ENCODE measurements at regions not wholly inside any gene's neighbourhood (a gene's known extent, or its start where the extent isn't known, plus 50 kb on each side); places are given as distances from the start of the nearest gene placed in this dataset.

DNA sequence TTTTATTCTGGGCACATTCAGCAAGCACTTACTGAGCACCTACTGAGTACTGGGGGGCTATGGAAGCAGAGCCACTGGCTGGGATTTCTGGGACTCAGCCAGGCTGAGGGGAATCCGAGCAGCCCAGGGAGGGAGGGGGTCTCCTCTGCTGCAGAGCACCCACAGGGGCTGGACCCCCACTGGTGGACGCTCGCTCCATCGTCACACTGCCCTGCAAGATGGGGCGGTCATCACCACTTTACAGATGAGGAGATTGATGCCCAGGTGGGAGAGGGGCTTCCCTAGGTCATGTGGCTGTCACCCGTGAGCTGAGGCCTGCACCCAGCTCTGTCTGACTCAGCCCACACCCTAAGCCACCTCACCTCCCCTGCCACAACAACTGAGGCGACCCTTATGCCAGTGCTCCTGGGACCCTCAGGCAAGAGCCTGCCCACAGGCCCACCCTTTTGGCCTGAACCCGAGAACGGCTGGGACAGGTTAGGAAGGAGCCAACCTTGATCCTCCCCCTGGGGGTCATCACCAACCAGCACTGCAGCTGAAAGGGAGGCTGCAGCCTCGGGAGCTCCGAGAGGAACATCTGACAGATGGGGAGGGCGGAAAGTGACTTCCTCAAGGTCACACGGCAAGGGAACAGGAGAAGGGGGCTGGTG, 74.4 kb downstream of the SERPINA3 start:
- H3K9me3 ChIP-seq (ENCODE audit: control insufficient read depth in 4 of 4, low read length in 3 of 4) = no peaks in the 10 kb centered on the region
- TF ChIP-seq HNF4G (IDR thresholded peaks at IDR 0.05) (no peak), EGR1 (IDR thresholded peaks at IDR 0.05; ENCODE audit: low read depth in 2 of 2) (no peak), FOXA2 (IDR thresholded peaks at IDR 0.05) (no peak), GABPA (IDR thresholded peaks at IDR 0.05 in 1 of 2, conservative IDR thresholded peaks at IDR 0.05 in 1 of 2) (no peak), JUND (IDR thresholded peaks at IDR 0.05) (no peak), FOXA1 (IDR thresholded peaks at IDR 0.05) (no peak), NR2F2 (IDR thresholded peaks at IDR 0.05) (no peak), SP1 (IDR thresholded peaks at IDR 0.05) (no peak), HNF4A (conservative IDR thresholded peaks at IDR 0.05) (no peak), TAF1 (conservative IDR thresholded peaks at IDR 0.05) (no peak), YY1 (IDR thresholded peaks at IDR 0.05) (no peak), RXRA (IDR thresholded peaks at IDR 0.05) (no peak)
- TF ChIP-seq, protein P1, sequence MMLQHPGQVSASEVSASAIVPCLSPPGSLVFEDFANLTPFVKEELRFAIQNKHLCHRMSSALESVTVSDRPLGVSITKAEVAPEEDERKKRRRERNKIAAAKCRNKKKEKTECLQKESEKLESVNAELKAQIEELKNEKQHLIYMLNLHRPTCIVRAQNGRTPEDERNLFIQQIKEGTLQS (IDR thresholded peaks at IDR 0.05) = no peak
- TF ChIP-seq, protein P2, sequence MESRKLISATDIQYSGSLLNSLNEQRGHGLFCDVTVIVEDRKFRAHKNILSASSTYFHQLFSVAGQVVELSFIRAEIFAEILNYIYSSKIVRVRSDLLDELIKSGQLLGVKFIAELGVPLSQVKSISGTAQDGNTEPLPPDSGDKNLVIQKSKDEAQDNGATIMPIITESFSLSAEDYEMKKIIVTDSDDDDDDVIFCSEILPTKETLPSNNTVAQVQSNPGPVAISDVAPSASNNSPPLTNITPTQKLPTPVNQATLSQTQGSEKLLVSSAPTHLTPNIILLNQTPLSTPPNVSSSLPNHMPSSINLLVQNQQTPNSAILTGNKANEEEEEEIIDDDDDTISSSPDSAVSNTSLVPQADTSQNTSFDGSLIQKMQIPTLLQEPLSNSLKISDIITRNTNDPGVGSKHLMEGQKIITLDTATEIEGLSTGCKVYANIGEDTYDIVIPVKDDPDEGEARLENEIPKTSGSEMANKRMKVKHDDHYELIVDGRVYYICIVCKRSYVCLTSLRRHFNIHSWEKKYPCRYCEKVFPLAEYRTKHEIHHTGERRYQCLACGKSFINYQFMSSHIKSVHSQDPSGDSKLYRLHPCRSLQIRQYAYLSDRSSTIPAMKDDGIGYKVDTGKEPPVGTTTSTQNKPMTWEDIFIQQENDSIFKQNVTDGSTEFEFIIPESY (IDR thresholded peaks at IDR 0.05) = no peak
- TF ChIP-seq, protein P3, sequence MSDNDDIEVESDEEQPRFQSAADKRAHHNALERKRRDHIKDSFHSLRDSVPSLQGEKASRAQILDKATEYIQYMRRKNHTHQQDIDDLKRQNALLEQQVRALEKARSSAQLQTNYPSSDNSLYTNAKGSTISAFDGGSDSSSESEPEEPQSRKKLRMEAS (IDR thresholded peaks at IDR 0.05) = no peak
- TF ChIP-seq, protein P4, sequence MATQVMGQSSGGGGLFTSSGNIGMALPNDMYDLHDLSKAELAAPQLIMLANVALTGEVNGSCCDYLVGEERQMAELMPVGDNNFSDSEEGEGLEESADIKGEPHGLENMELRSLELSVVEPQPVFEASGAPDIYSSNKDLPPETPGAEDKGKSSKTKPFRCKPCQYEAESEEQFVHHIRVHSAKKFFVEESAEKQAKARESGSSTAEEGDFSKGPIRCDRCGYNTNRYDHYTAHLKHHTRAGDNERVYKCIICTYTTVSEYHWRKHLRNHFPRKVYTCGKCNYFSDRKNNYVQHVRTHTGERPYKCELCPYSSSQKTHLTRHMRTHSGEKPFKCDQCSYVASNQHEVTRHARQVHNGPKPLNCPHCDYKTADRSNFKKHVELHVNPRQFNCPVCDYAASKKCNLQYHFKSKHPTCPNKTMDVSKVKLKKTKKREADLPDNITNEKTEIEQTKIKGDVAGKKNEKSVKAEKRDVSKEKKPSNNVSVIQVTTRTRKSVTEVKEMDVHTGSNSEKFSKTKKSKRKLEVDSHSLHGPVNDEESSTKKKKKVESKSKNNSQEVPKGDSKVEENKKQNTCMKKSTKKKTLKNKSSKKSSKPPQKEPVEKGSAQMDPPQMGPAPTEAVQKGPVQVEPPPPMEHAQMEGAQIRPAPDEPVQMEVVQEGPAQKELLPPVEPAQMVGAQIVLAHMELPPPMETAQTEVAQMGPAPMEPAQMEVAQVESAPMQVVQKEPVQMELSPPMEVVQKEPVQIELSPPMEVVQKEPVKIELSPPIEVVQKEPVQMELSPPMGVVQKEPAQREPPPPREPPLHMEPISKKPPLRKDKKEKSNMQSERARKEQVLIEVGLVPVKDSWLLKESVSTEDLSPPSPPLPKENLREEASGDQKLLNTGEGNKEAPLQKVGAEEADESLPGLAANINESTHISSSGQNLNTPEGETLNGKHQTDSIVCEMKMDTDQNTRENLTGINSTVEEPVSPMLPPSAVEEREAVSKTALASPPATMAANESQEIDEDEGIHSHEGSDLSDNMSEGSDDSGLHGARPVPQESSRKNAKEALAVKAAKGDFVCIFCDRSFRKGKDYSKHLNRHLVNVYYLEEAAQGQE (IDR thresholded peaks at IDR 0.05) = no peak
- TF ChIP-seq, protein P5, sequence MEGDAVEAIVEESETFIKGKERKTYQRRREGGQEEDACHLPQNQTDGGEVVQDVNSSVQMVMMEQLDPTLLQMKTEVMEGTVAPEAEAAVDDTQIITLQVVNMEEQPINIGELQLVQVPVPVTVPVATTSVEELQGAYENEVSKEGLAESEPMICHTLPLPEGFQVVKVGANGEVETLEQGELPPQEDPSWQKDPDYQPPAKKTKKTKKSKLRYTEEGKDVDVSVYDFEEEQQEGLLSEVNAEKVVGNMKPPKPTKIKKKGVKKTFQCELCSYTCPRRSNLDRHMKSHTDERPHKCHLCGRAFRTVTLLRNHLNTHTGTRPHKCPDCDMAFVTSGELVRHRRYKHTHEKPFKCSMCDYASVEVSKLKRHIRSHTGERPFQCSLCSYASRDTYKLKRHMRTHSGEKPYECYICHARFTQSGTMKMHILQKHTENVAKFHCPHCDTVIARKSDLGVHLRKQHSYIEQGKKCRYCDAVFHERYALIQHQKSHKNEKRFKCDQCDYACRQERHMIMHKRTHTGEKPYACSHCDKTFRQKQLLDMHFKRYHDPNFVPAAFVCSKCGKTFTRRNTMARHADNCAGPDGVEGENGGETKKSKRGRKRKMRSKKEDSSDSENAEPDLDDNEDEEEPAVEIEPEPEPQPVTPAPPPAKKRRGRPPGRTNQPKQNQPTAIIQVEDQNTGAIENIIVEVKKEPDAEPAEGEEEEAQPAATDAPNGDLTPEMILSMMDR (IDR thresholded peaks at IDR 0.05; ENCODE audit: low read depth, low read length, missing input control) = no peak
- no peak overlapping the region for H3K9ac ChIP-seq (ENCODE audit: low read depth in 1 of 2, low read length in 2 of 2)
- no peaks in the 10 kb centered on the region for H3K36me3 ChIP-seq (ENCODE audit: control insufficient read depth in 4 of 4, insufficient read depth in 3 of 4, low read depth in 1 of 4, low read length in 3 of 4)
- WGBS = 89% methylated on average over 13 of the region's 13 CpGs
- no peak for DNase-seq (ENCODE audit: low spot score)
- no peak overlapping the region for H3K27ac ChIP-seq (ENCODE audit: low read depth in 1 of 2, low read length in 2 of 2)
- H3K4me3 ChIP-seq (ENCODE audit: low read depth in 1 of 3, low read length in 3 of 3) = no peak overlapping the region
- H3K27me3 ChIP-seq (ENCODE audit: control insufficient read depth in 4 of 4, insufficient read depth in 4 of 4, low read length in 3 of 4) = no peaks in the 10 kb centered on the region
- H3K4me1 ChIP-seq (ENCODE audit: control insufficient read depth in 4 of 4, insufficient read depth in 4 of 4, low read length in 3 of 4) = peaks cover 0 to 7% (median 6%) of the 10 kb centered on the region in 4 donors
